ENCODE measurements at regions not wholly inside any gene's neighbourhood (a gene's known extent, or its start where the extent isn't known, plus 50 kb on each side); places are given as distances from the start of the nearest gene placed in this dataset.

- TF ChIP-seq RERE (CRISPR knock-in tag; IDR thresholded peaks at IDR 0.05; ENCODE audit: borderline replicate concordance): no peak
- TF ChIP-seq NR2F6 (CRISPR knock-in tag; IDR thresholded peaks at IDR 0.05): no peak
- TF ChIP-seq TCFL5 (CRISPR knock-in tag; conservative IDR thresholded peaks at IDR 0.05): no peak
- no peak for TF ChIP-seq TAF15 (IDR thresholded peaks at IDR 0.05; ENCODE audit: low read depth, low read length)
- TF ChIP-seq WHSC1 (IDR thresholded peaks at IDR 0.05; ENCODE audit: low read length): no peak
- no peak for TF ChIP-seq ZNF274 (IDR thresholded peaks at IDR 0.05; ENCODE audit: borderline replicate concordance, low read depth, low read length)
- no peak for TF ChIP-seq ZNF507 (tag; conservative IDR thresholded peaks at IDR 0.05)
- no peak for TF ChIP-seq ZFP36 (IDR thresholded peaks at IDR 0.05; ENCODE audit: low read depth, low read length, partially characterized antibody)
- TF ChIP-seq HDGF (IDR thresholded peaks at IDR 0.05): no peak
- TF ChIP-seq EP300 (IDR thresholded peaks at IDR 0.05; ENCODE audit: low read length): no peak
- TF ChIP-seq TRIM28 (IDR thresholded peaks at IDR 0.05): no peak
Measured at GRCh38 chr4:38223306-38223705, 263.1 kb downstream of the PTTG2 start (continued).

All from K562 (cell line).